Chondrocyte (in vitro differentiated cells): ENCODE measurements at regions not wholly inside any gene's neighbourhood (a gene's known extent, or its start where the extent isn't known, plus 50 kb on each side); places are given as distances from the start of the nearest gene placed in this dataset.

ENCODE experiments used
- DNase-seq: peaks from one replicate; pipeline ENCODE4 v3.0.0; 2021; ENCODE audit warnings: mixed read lengths, low spot score
- H3K27ac Mint-ChIP-seq: one replicate; pipeline ENCODE4 v1.8.0; 2021; ENCODE audit warnings: mild to moderate bottlenecking, moderate library complexity, mixed read lengths; ENCODE audit not compliant: unreplicated experiment
- H3K27me3 Mint-ChIP-seq: 2 replicates; pipeline ENCODE4 v1.8.0; 2021; ENCODE audit warnings: low read depth, mixed read lengths
- H3K36me3 Mint-ChIP-seq: 2 replicates; pipeline ENCODE4 v1.8.0; 2021; ENCODE audit warnings: low read depth, mixed read lengths
- H3K4me1 Mint-ChIP-seq: 2 replicates; pipeline ENCODE4 v1.8.0; 2021; ENCODE audit warnings: low read depth, mild to moderate bottlenecking, mixed read lengths
- H3K4me3 Mint-ChIP-seq: one replicate; pipeline ENCODE4 v1.8.0; 2021; ENCODE audit warnings: mild to moderate bottlenecking, moderate library complexity, mixed read lengths; ENCODE audit not compliant: unreplicated experiment
- H3K9me3 Mint-ChIP-seq: 2 replicates; pipeline ENCODE4 v1.8.0; 2021; ENCODE audit warnings: low read depth, mixed read lengths
- TF ChIP-seq, protein P1 (sequence below): fragments of 200-600 bp; sonication (generic); IDR thresholded peaks from 2 replicates; pipeline ENCODE4 v1.5.0; 2021; ENCODE audit warnings: antibody characterized with exemption, mild to moderate bottlenecking, moderate library complexity

DNA sequence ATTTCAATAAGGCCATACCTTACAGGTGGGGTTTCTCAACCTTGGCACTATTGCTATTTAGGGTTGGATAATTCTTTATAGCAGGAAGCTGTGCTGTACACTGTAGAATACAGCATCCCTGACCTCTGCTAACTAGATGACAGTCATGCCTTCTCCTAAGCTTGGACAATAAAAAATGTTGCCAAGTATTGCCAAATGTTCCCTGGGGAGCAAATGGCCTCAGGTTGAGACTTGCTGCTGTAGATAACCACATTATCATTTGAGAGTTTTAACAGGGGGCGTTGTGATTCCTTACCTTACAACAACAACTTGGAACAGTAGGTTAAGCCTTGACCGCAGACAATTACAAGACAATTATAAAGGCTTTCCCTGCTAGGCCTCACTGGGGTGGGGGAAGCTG, 1073.6 kb upstream of the TMEM132C start:
- no peak overlapping the region for H3K4me3 Mint-ChIP-seq
- H3K27me3 Mint-ChIP-seq: peaks cover 7% of the 10 kb centered on the region
- no peak overlapping the region for H3K27ac Mint-ChIP-seq
- H3K4me1 Mint-ChIP-seq: no peaks in the 10 kb centered on the region
- no peaks in the 10 kb centered on the region for H3K9me3 Mint-ChIP-seq
- TF ChIP-seq, protein P1, sequence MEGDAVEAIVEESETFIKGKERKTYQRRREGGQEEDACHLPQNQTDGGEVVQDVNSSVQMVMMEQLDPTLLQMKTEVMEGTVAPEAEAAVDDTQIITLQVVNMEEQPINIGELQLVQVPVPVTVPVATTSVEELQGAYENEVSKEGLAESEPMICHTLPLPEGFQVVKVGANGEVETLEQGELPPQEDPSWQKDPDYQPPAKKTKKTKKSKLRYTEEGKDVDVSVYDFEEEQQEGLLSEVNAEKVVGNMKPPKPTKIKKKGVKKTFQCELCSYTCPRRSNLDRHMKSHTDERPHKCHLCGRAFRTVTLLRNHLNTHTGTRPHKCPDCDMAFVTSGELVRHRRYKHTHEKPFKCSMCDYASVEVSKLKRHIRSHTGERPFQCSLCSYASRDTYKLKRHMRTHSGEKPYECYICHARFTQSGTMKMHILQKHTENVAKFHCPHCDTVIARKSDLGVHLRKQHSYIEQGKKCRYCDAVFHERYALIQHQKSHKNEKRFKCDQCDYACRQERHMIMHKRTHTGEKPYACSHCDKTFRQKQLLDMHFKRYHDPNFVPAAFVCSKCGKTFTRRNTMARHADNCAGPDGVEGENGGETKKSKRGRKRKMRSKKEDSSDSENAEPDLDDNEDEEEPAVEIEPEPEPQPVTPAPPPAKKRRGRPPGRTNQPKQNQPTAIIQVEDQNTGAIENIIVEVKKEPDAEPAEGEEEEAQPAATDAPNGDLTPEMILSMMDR: no peak
- DNase-seq: no peak
- H3K36me3 Mint-ChIP-seq: no peaks in the 10 kb centered on the region

DNA sequence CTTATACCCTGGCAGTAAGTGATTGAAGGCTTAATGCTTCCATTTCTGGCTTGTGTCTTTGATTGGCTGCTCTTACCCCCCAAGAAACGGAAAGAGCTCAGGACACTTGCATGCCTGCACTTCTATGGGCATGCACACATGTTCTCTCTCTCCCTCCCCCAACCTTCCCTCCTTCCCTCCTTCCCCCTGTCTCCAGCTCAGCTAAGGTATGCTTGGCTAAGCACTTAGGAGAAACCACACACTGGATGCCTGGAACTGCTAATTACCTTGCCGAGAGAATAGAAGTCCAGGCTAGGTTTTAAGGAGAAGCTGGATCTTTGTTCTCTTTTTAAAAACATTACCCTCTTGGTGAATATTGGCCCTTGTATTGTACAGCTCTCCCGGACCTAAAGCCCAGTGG, 1072.8 kb upstream of the TMEM132C start:
- Mint-ChIP-seq H3K27me3 (peaks cover 7% of the 10 kb centered on the region), H3K9me3 (no peaks in the 10 kb centered on the region), H3K4me3 (no peak overlapping the region), H3K4me1 (no peaks in the 10 kb centered on the region), H3K36me3 (no peaks in the 10 kb centered on the region), H3K27ac (no peak overlapping the region)
- no peak for DNase-seq
- TF ChIP-seq, protein P1: no peak

DNA sequence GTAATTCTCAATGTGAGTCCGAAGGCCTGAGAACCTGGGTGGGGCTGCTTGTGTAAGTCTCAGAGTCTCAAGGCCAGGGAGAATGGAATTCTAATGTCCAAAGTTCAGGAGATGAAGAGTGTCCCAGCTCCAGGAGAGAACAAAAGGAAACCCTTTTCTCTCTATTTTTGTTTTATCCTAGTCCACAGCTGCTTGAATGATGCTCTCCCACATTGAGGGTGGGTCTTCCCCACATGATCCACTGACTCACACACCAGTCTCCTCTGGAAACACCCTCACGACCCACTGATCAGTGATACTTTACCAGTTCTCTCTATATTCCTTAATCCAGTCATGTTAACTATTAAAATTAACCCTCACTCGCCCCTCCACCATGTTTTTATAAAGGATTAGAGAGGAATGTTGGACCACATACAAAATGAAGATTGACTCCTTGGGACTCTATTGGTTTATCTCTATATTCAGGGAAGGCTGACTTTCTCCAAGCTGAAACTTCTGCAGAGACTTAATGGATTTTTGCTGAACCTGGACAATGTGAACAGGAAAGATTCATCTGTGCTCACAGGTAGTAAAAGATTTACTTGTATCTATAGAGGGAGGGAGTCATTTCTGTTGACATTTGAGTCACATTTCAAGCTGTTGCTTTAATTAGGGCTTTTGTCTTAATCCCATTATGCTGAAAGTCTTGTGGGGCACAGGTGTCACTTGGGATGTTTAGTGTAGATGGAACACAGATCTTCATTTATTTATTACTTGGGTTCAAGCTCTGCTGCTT, 1061.0 kb upstream of the TMEM132C start:
- Mint-ChIP-seq H3K27me3 (no peaks in the 10 kb centered on the region), H3K4me3 (no peak overlapping the region)
- TF ChIP-seq, protein P1: no peak

DNA sequence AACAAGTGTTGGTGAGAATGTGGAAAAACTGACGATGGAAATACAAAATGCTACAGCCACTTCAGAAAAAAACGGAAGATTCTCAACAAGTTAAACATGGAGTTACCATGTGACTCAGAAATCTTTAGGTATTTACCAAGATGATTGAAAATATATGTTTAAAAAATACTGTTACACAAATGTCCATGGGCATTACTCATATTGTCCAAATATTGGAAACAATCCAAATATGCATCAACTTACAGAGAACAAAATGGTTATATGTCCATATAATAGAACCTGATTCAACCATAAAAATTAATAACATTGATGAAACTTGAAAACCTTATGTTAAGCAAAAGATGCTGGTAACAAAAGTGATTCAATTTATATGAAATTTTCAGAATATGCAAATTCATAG, 1057.7 kb upstream of the TMEM132C start:
- peaks cover 4% of the 10 kb centered on the region for H3K27me3 Mint-ChIP-seq
- no peak overlapping the region for H3K4me3 Mint-ChIP-seq
- H3K4me1 Mint-ChIP-seq: no peaks in the 10 kb centered on the region
- H3K9me3 Mint-ChIP-seq: no peaks in the 10 kb centered on the region
- no peak overlapping the region for H3K27ac Mint-ChIP-seq
- TF ChIP-seq, protein P1: no peak
- H3K36me3 Mint-ChIP-seq: no peaks in the 10 kb centered on the region
- DNase-seq: no peak

More for the DNA sequence above, 1061.0 kb upstream of the TMEM132C start:
- Mint-ChIP-seq H3K9me3 (peaks cover 7% of the 10 kb centered on the region), H3K27ac (no peak overlapping the region), H3K4me1 (no peaks in the 10 kb centered on the region), H3K36me3 (no peaks in the 10 kb centered on the region)
- no peak for DNase-seq

DNA sequence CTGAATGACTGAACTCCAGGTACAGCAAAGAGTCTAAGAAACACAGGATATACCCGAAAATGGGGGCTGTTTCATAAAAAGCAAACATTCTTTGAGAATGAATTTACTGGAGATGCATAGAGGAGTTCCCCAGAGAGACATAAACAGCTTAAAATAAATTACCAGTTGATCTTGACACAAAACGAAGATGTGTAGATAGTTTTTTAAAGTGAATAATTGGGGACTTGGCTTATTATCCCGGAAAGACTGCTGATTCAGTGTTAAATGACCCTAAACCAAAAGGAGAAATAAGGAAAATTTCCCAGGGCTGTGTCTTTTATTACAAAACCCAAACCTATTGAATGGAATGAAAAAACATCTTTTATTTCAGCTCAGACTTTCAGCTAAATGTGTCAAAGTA, 1052.8 kb upstream of the TMEM132C start:
- TF ChIP-seq, protein P1: no peak
- Mint-ChIP-seq H3K27ac (no peak overlapping the region), H3K9me3 (no peaks in the 10 kb centered on the region), H3K27me3 (peaks cover 19% of the 10 kb centered on the region), H3K4me3 (no peak overlapping the region), H3K4me1 (no peaks in the 10 kb centered on the region), H3K36me3 (no peaks in the 10 kb centered on the region)
- no peak for DNase-seq
